ENCODE measurements at regions not wholly inside any gene's neighbourhood (a gene's known extent, or its start where the extent isn't known, plus 50 kb on each side); places are given as distances from the start of the nearest gene placed in this dataset.

GRCh38 chr1:238681021-238681420 lies 705.3 kb upstream of the CHRM3 start:
- no peak for TF ChIP-seq BACH2 (CRISPR knock-in tag; IDR thresholded peaks at IDR 0.05; ENCODE audit: borderline replicate concordance)
- TF ChIP-seq OSR1 (CRISPR knock-in tag; IDR thresholded peaks at IDR 0.05) = no peak
- TF ChIP-seq ISL1 (CRISPR knock-in tag; IDR thresholded peaks at IDR 0.05) = no peak
- TF ChIP-seq ZNF70 (CRISPR knock-in tag; IDR thresholded peaks at IDR 0.05) = no peak
- TF ChIP-seq GLIS3 (CRISPR knock-in tag; IDR thresholded peaks at IDR 0.05) = no peak
- no peak for TF ChIP-seq SNAI2 (CRISPR knock-in tag; IDR thresholded peaks at IDR 0.05)
- ATAC-seq = no peak

GRCh38 chr1:238677567-238677966 lies 708.8 kb upstream of the CHRM3 start:
- TF ChIP-seq ZNF70 (CRISPR knock-in tag; IDR thresholded peaks at IDR 0.05) (no peak), ZNF8 (CRISPR knock-in tag; IDR thresholded peaks at IDR 0.05) (no peak), GLIS3 (CRISPR knock-in tag; IDR thresholded peaks at IDR 0.05) (no peak), ZNF565 (CRISPR knock-in tag; conservative IDR thresholded peaks at IDR 0.05; ENCODE audit: low read depth) (no peak), CSRNP3 (CRISPR knock-in tag; IDR thresholded peaks at IDR 0.05) (no peak), RARB (CRISPR knock-in tag; IDR thresholded peaks at IDR 0.05) (no peak), CSDC2 (CRISPR knock-in tag; IDR thresholded peaks at IDR 0.05) (no peak), POU6F1 (CRISPR knock-in tag; IDR thresholded peaks at IDR 0.05; ENCODE audit: borderline replicate concordance, low read depth) (no peak), TCF4 (CRISPR knock-in tag; IDR thresholded peaks at IDR 0.05; ENCODE audit: borderline replicate concordance) (no peak), ARNTL (CRISPR knock-in tag; IDR thresholded peaks at IDR 0.05; ENCODE audit: borderline replicate concordance, low read depth) (no peak), OSR1 (CRISPR knock-in tag; IDR thresholded peaks at IDR 0.05) (no peak), ZFP30 (CRISPR knock-in tag; IDR thresholded peaks at IDR 0.05) (no peak), SNAI2 (CRISPR knock-in tag; IDR thresholded peaks at IDR 0.05) (no peak), ZFP3 (CRISPR knock-in tag; IDR thresholded peaks at IDR 0.05) (no peak), ZC3H10 (CRISPR knock-in tag; IDR thresholded peaks at IDR 0.05) (no peak), BACH2 (CRISPR knock-in tag; IDR thresholded peaks at IDR 0.05; ENCODE audit: borderline replicate concordance) (no peak), ESRRG (CRISPR knock-in tag; IDR thresholded peaks at IDR 0.05) (no peak)
- TF ChIP-seq, protein P1, sequence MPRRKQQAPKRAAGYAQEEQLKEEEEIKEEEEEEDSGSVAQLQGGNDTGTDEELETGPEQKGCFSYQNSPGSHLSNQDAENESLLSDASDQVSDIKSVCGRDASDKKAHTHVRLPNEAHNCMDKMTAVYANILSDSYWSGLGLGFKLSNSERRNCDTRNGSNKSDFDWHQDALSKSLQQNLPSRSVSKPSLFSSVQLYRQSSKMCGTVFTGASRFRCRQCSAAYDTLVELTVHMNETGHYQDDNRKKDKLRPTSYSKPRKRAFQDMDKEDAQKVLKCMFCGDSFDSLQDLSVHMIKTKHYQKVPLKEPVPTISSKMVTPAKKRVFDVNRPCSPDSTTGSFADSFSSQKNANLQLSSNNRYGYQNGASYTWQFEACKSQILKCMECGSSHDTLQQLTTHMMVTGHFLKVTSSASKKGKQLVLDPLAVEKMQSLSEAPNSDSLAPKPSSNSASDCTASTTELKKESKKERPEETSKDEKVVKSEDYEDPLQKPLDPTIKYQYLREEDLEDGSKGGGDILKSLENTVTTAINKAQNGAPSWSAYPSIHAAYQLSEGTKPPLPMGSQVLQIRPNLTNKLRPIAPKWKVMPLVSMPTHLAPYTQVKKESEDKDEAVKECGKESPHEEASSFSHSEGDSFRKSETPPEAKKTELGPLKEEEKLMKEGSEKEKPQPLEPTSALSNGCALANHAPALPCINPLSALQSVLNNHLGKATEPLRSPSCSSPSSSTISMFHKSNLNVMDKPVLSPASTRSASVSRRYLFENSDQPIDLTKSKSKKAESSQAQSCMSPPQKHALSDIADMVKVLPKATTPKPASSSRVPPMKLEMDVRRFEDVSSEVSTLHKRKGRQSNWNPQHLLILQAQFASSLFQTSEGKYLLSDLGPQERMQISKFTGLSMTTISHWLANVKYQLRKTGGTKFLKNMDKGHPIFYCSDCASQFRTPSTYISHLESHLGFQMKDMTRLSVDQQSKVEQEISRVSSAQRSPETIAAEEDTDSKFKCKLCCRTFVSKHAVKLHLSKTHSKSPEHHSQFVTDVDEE (CRISPR knock-in tag; IDR thresholded peaks at IDR 0.05) = no peak
- TF ChIP-seq, protein P2, sequence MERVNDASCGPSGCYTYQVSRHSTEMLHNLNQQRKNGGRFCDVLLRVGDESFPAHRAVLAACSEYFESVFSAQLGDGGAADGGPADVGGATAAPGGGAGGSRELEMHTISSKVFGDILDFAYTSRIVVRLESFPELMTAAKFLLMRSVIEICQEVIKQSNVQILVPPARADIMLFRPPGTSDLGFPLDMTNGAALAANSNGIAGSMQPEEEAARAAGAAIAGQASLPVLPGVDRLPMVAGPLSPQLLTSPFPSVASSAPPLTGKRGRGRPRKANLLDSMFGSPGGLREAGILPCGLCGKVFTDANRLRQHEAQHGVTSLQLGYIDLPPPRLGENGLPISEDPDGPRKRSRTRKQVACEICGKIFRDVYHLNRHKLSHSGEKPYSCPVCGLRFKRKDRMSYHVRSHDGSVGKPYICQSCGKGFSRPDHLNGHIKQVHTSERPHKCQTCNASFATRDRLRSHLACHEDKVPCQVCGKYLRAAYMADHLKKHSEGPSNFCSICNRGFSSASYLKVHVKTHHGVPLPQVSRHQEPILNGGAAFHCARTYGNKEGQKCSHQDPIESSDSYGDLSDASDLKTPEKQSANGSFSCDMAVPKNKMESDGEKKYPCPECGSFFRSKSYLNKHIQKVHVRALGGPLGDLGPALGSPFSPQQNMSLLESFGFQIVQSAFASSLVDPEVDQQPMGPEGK (CRISPR knock-in tag; IDR thresholded peaks at IDR 0.05; ENCODE audit: borderline replicate concordance) = no peak
- TF ChIP-seq, protein P3, sequence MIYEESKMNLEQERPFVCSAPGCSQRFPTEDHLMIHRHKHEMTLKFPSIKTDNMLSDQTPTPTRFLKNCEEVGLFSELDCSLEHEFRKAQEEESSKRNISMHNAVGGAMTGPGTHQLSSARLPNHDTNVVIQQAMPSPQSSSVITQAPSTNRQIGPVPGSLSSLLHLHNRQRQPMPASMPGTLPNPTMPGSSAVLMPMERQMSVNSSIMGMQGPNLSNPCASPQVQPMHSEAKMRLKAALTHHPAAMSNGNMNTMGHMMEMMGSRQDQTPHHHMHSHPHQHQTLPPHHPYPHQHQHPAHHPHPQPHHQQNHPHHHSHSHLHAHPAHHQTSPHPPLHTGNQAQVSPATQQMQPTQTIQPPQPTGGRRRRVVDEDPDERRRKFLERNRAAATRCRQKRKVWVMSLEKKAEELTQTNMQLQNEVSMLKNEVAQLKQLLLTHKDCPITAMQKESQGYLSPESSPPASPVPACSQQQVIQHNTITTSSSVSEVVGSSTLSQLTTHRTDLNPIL (CRISPR knock-in tag; IDR thresholded peaks at IDR 0.05; ENCODE audit: low read depth) = no peak
- ATAC-seq = no peak

- peak; percentile 48 for ATAC-seq
- TF ChIP-seq TCF4 (CRISPR knock-in tag; IDR thresholded peaks at IDR 0.05; ENCODE audit: borderline replicate concordance) (no peak), TOX (CRISPR knock-in tag; IDR thresholded peaks at IDR 0.05; ENCODE audit: borderline replicate concordance) (no peak), RARB (CRISPR knock-in tag; IDR thresholded peaks at IDR 0.05) (no peak), PPARA (CRISPR knock-in tag; IDR thresholded peaks at IDR 0.05; ENCODE audit: borderline replicate concordance) (no peak), ISL1 (CRISPR knock-in tag; IDR thresholded peaks at IDR 0.05) (no peak), ZFP30 (CRISPR knock-in tag; IDR thresholded peaks at IDR 0.05) (no peak), POU6F1 (CRISPR knock-in tag; IDR thresholded peaks at IDR 0.05; ENCODE audit: borderline replicate concordance, low read depth) (no peak), ZNF565 (CRISPR knock-in tag; conservative IDR thresholded peaks at IDR 0.05; ENCODE audit: low read depth) (no peak), SNAI2 (CRISPR knock-in tag; IDR thresholded peaks at IDR 0.05) (no peak), OSR1 (CRISPR knock-in tag; IDR thresholded peaks at IDR 0.05) (no peak), ZC3H10 (CRISPR knock-in tag; IDR thresholded peaks at IDR 0.05) (no peak)
- TF ChIP-seq, protein P2 (CRISPR knock-in tag; IDR thresholded peaks at IDR 0.05; ENCODE audit: borderline replicate concordance) = no peak
These were observed 711.1 kb upstream of the CHRM3 start for GRCh38 chr1:238675221-238675620.

Data from SK-N-SH treated with all-trans-retinoic acid at 6 μM for 48 hours (cell line).